OCI-LY3 (cell line): ENCODE measurements at regions not wholly inside any gene's neighbourhood (a gene's known extent, or its start where the extent isn't known, plus 50 kb on each side); places are given as distances from the start of the nearest gene placed in this dataset.

Experiments
- H2AFZ ChIP-seq: fragments of 200-600, 300-600 bp; shearing (Covaris generic); 2 replicates; pipeline ENCODE4 v1.6.0; 2014; ENCODE audit warnings: antibody characterized with exemption, low read depth, low read length
- H3K27ac ChIP-seq: fragments of 200-600, 300-600 bp; sonication (generic); 2 replicates; pipeline ENCODE4 v1.5.1; 2014; ENCODE audit warnings: mild to moderate bottlenecking, low read length, moderate library complexity, mixed read lengths
- H3K27me3 ChIP-seq: fragments of 200-600, 300-600 bp; sonication (generic); 2 replicates; pipeline ENCODE4 v1.6.1; 2014; ENCODE audit warnings: low read depth, low read length, mixed read lengths
- H3K36me3 ChIP-seq: fragments of 200-600, 300-600 bp; sonication (generic); replicated peaks from 2 replicates; pipeline ENCODE3; 2014; ENCODE audit warnings: low read depth, low read length, mixed read lengths
- H3K4me1 ChIP-seq: fragments of 300-600, 200-600 bp; sonication (generic); 2 replicates; pipeline ENCODE4 v1.6.1; 2014; ENCODE audit warnings: low read length, mixed read lengths
- H3K4me2 ChIP-seq: fragments of 200-600, 300-600 bp; sonication (generic); 2 replicates; pipeline ENCODE4 v1.6.1; 2014; ENCODE audit warnings: low read length, mixed read lengths
- H3K4me3 ChIP-seq: fragments of 300-600, 200-600 bp; sonication (generic); 2 replicates; pipeline ENCODE4 v1.5.1; 2014; ENCODE audit warnings: antibody characterized with exemption, mild to moderate bottlenecking, low read length, moderate library complexity
- H3K79me2 ChIP-seq: fragments of 300-600, 200-600 bp; shearing (Covaris generic); 2 replicates; pipeline ENCODE4 v1.6.1; 2014; ENCODE audit warnings: mild to moderate bottlenecking, low read length, mixed read lengths
- H3K9ac ChIP-seq: fragments of 300-600, 200-600 bp; shearing (Covaris generic); 2 replicates; pipeline ENCODE4 v1.6.0; 2014; ENCODE audit warnings: mild to moderate bottlenecking, low read length, moderate library complexity
- H3K9me3 ChIP-seq: fragments of 200-600, 300-600 bp; shearing (Covaris generic); 2 replicates; pipeline ENCODE4 v1.6.1; 2014; ENCODE audit warnings: low read length, mixed read lengths; ENCODE audit not compliant: insufficient read depth
- H4K20me1 ChIP-seq: fragments of 200-600, 300-600 bp; sonication (generic); 2 replicates; pipeline ENCODE4 v1.6.1; 2016; ENCODE audit warnings: low read length, mixed read lengths; ENCODE audit not compliant: insufficient read depth
- CTCF ChIP-seq: fragments of 200-600, 300-600 bp; sonication (generic); IDR thresholded peaks from 2 replicates; pipeline ENCODE4 v1.5.1; 2014; ENCODE audit warnings: antibody characterized with exemption, low read length, low read depth
- EZH2phosphoT487 ChIP-seq: fragments of 200-600 bp; shearing (Covaris generic); IDR thresholded peaks from 2 replicates; pipeline ENCODE4 v1.6.1; 2018; ENCODE audit warnings: antibody characterized with exemption, mixed run types, low read depth

GRCh38 chr16:80309178-80309577 lies 231.6 kb upstream of the DYNLRB2 start:
- Histone ChIP-seq H3K9ac (no peak overlapping the region), H3K4me2 (no peak overlapping the region), H3K36me3 (no peaks in the 10 kb centered on the region), H3K27me3 (no peaks in the 10 kb centered on the region), H3K4me3 (no peak overlapping the region), H3K79me2 (no peaks in the 10 kb centered on the region), H3K9me3 (no peaks in the 10 kb centered on the region), H2AFZ (no peak overlapping the region), H3K4me1 (no peaks in the 10 kb centered on the region), H4K20me1 (no peaks in the 10 kb centered on the region), H3K27ac (no peak overlapping the region)
- no peak for TF ChIP-seq EZH2phosphoT487
- TF ChIP-seq CTCF: no peak

- Histone ChIP-seq H3K36me3 (no peaks in the 10 kb centered on the region), H3K4me3 (no peak overlapping the region), H3K9me3 (no peaks in the 10 kb centered on the region), H3K9ac (no peak overlapping the region), H3K4me1 (no peaks in the 10 kb centered on the region), H3K79me2 (no peaks in the 10 kb centered on the region), H4K20me1 (no peaks in the 10 kb centered on the region), H3K27ac (no peak overlapping the region), H3K4me2 (no peak overlapping the region), H2AFZ (no peak overlapping the region), H3K27me3 (no peaks in the 10 kb centered on the region)
- TF ChIP-seq CTCF: no peak
- TF ChIP-seq EZH2phosphoT487: no peak
These were observed 235.4 kb upstream of the DYNLRB2 start for GRCh38 chr16:80305410-80305809.

GRCh38 chr16:80303691-80304090 lies 237.1 kb upstream of the DYNLRB2 start:
- H2AFZ ChIP-seq: no peak overlapping the region

GRCh38 chr16:80300876-80301275 lies 239.9 kb upstream of the DYNLRB2 start:
- Histone ChIP-seq H3K9ac (no peak overlapping the region), H3K4me2 (no peak overlapping the region), H3K4me3 (no peak overlapping the region), H2AFZ (no peak overlapping the region), H3K27ac (no peak overlapping the region), H3K9me3 (no peaks in the 10 kb centered on the region), H3K27me3 (no peaks in the 10 kb centered on the region), H3K4me1 (no peaks in the 10 kb centered on the region), H4K20me1 (no peaks in the 10 kb centered on the region), H3K36me3 (no peaks in the 10 kb centered on the region), H3K79me2 (no peaks in the 10 kb centered on the region)
- no peak for TF ChIP-seq EZH2phosphoT487
- TF ChIP-seq CTCF: no peak

More at GRCh38 chr16:80303691-80304090, 237.1 kb upstream of the DYNLRB2 start:
- Histone ChIP-seq H3K4me3 (no peak overlapping the region), H3K36me3 (no peaks in the 10 kb centered on the region), H3K27ac (no peak overlapping the region), H3K4me1 (no peaks in the 10 kb centered on the region), H3K27me3 (no peaks in the 10 kb centered on the region), H3K4me2 (no peak overlapping the region), H3K9ac (no peak overlapping the region), H3K79me2 (no peaks in the 10 kb centered on the region), H3K9me3 (no peaks in the 10 kb centered on the region), H4K20me1 (no peaks in the 10 kb centered on the region)
- TF ChIP-seq CTCF: no peak
- no peak for TF ChIP-seq EZH2phosphoT487
